Colonic mucosa (tissue), 4 donors: ENCODE measurements at regions not wholly inside any gene's neighbourhood (a gene's known extent, or its start where the extent isn't known, plus 50 kb on each side); places are given as distances from the start of the nearest gene placed in this dataset.

ENCODE experiments used
- DNase-seq: peaks from one replicate; pipeline ENCODE4 v3.0.0-alpha.2; 2020
- H3K27ac ChIP-seq: fragments of 200-600 bp; one replicate; pipeline ENCODE4 v1.8.0; 2021
- H3K27me3 ChIP-seq: fragments of 200-600 bp; one replicate; pipeline ENCODE4 v1.8.0; 2021
- H3K36me3 ChIP-seq: fragments of 200-600 bp; one replicate; pipeline ENCODE4 v1.8.0; 2021
- H3K4me1 ChIP-seq: fragments of 200-600 bp; one replicate; pipeline ENCODE4 v1.8.0; 2021; ENCODE audit warnings: mild to moderate bottlenecking
- H3K4me3 ChIP-seq: fragments of 200-600 bp; one replicate; pipeline ENCODE4 v1.8.0; 2021
- H3K9ac ChIP-seq, 2 donors: one replicate each; pipeline ENCODE4 v1.7.0; 2013; ENCODE audit warnings: control low read depth in 2 of 2, low read depth in 2 of 2, low read length in 2 of 2
- H3K9me3 ChIP-seq: fragments of 200-600 bp; one replicate; pipeline ENCODE4 v1.8.0; 2021
- CTCF ChIP-seq: fragments of 200-600 bp; IDR thresholded peaks from one replicate; pipeline ENCODE4 v1.8.0; 2022; ENCODE audit warnings: antibody characterized with exemption, mild to moderate bottlenecking
- intact Hi-C: fragments of 100-400 bp; cut with DNase I; formaldehyde crosslinking; loops from one replicate; pipeline ENCODE4 v1.14.1; 2022
- donor health status: healthy.
- donor health status: DM: no; HTN: no; CAD: no.
- donor health status: DM: no; HTN: no; CAD: no.

- H3K4me1 ChIP-seq: no peaks in the 10 kb centered on the region
- no peak overlapping the region for H3K27ac ChIP-seq
- no peak for DNase-seq
- no peak overlapping the region for H3K4me3 ChIP-seq
- H3K36me3 ChIP-seq: no peaks in the 10 kb centered on the region
- no peaks in the 10 kb centered on the region for H3K9me3 ChIP-seq
- no peak for TF ChIP-seq CTCF
- H3K9ac ChIP-seq: no peak overlapping the region
- H3K27me3 ChIP-seq: no peaks in the 10 kb centered on the region
- intact Hi-C loops: no loop called here
These were observed 53.4 kb downstream of the RGS2 start for GRCh38 chr1:192862271-192862670.

GRCh38 chr1:192866241-192866868 lies 57.5 kb downstream of the RGS2 start:
- no peak for DNase-seq
- TF ChIP-seq CTCF: no peak
- no peaks in the 10 kb centered on the region for H3K27me3 ChIP-seq
- intact Hi-C loops: no loop called here
- H3K36me3 ChIP-seq: no peaks in the 10 kb centered on the region
- no peaks in the 10 kb centered on the region for H3K9me3 ChIP-seq
- H3K9ac ChIP-seq: no peak overlapping the region
- no peak overlapping the region for H3K4me3 ChIP-seq
- H3K27ac ChIP-seq: no peak overlapping the region
- H3K4me1 ChIP-seq: no peaks in the 10 kb centered on the region

GRCh38 chr1:192867180-192867579 lies 58.3 kb downstream of the RGS2 start:
- H3K36me3 ChIP-seq: no peaks in the 10 kb centered on the region
- DNase-seq: no peak
- intact Hi-C loops: no loop called here
- TF ChIP-seq CTCF: no peak
- H3K4me3 ChIP-seq: no peak overlapping the region
- H3K4me1 ChIP-seq: no peaks in the 10 kb centered on the region
- no peak overlapping the region for H3K27ac ChIP-seq
- no peaks in the 10 kb centered on the region for H3K27me3 ChIP-seq
- H3K9me3 ChIP-seq: no peaks in the 10 kb centered on the region
- H3K9ac ChIP-seq: no peak overlapping the region

GRCh38 chr1:192869308-192869940 lies 60.6 kb downstream of the RGS2 start:
- H3K27ac ChIP-seq: no peak overlapping the region
- no peaks in the 10 kb centered on the region for H3K4me1 ChIP-seq
- intact Hi-C loops: no loop called here
- no peak overlapping the region for H3K4me3 ChIP-seq
- no peaks in the 10 kb centered on the region for H3K9me3 ChIP-seq
- H3K9ac ChIP-seq: no peak overlapping the region
- H3K36me3 ChIP-seq: no peaks in the 10 kb centered on the region
- no peak for TF ChIP-seq CTCF
- no peaks in the 10 kb centered on the region for H3K27me3 ChIP-seq
- no peak for DNase-seq

- Histone ChIP-seq H3K36me3 (no peaks in the 10 kb centered on the region), H3K9ac (no peak overlapping the region), H3K4me1 (no peaks in the 10 kb centered on the region), H3K27me3 (no peaks in the 10 kb centered on the region), H3K9me3 (no peaks in the 10 kb centered on the region), H3K4me3 (no peak overlapping the region), H3K27ac (no peak overlapping the region)
- DNase-seq: no peak
- no peak for TF ChIP-seq CTCF
- intact Hi-C loops: no loop called here
These were observed 63.2 kb downstream of the RGS2 start for GRCh38 chr1:192872010-192872409.
